Ascending aorta (tissue), 2 donors: ENCODE measurements at regions not wholly inside any gene's neighbourhood (a gene's known extent, or its start where the extent isn't known, plus 50 kb on each side); places are given as distances from the start of the nearest gene placed in this dataset.
"Not testable (repeated sequence)": the region's sequence is repeated elsewhere in the genome, so short reads cannot be mapped to it uniquely, and the experiment has no call there.

ENCODE experiments used
- DNase-seq, 2 donors: peaks; one replicate each; pipeline ENCODE4 v3.0.0-alpha.2; 2019; ENCODE audit warnings: low spot score in 2 of 2
- H3K27ac ChIP-seq, 2 donors: fragments of 200-600 bp; sonication (generic); one replicate each; pipeline ENCODE4 v1.5.1; 2016 to 2017; ENCODE audit warnings: mild to moderate bottlenecking in 1 of 2
- H3K27me3 ChIP-seq: fragments of 200-600 bp; sonication (generic); one replicate; pipeline ENCODE4 v1.5.1; 2017
- H3K36me3 ChIP-seq, 2 donors: fragments of 200-600 bp; sonication (generic); one replicate each; pipeline ENCODE4 v1.5.1; 2016
- H3K4me1 ChIP-seq, 2 donors: fragments of 200-600 bp; sonication (generic); one replicate each; pipeline ENCODE4 v1.5.1; 2016 to 2017; ENCODE audit warnings: mild to moderate bottlenecking in 1 of 2
- H3K4me3 ChIP-seq, 2 donors: fragments of 200-600 bp; sonication (generic); one replicate each; pipeline ENCODE4 v1.5.1; 2016 to 2017; ENCODE audit warnings: mild to moderate bottlenecking in 1 of 2
- H3K9me3 ChIP-seq, 2 donors: fragments of 200-600 bp; sonication (generic); one replicate each; pipeline ENCODE4 v1.5.1; 2016
- intact Hi-C: fragments of 100-400 bp; cut with DNase I; formaldehyde crosslinking; loops from one replicate; pipeline ENCODE4 v1.15.1; 2023
- TF ChIP-seq, protein P1 (sequence below), 3 experiments: fragments of 200-600 bp in 2 of 3; fragments of 450-650 bp in 1 of 3; sonication (generic) in 2 of 3; IDR thresholded peaks; one replicate each; pipeline ENCODE4 v1.5.1; 2016 to 2019; ENCODE audit warnings: antibody characterized with exemption in 3 of 3, mild to moderate bottlenecking in 1 of 3, moderate library complexity in 1 of 3

DNA sequence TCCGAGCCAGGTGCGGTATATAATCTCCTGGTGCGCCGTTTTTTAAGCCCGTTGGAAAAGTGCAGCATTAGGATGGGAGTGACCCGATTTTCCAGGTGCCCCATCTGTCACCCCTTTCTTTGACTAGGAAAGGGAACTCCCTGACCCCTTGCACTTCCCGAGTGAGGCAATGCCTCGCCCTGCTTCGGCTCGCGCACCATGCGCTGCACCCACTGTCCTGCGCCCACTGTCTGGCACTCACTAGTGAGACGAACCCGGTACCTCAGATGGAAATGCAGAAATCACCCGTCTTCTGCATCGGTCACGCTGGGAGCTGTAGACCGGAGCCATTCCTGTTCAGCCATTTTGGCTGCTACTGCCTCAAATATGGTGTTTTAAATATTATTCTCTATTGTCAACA, 198.0 kb downstream of the MEIS1 start:
- H3K27ac ChIP-seq, H3K4me3 ChIP-seq, H3K9me3 ChIP-seq, H3K27me3 ChIP-seq, H3K4me1 ChIP-seq, DNase-seq, H3K36me3 ChIP-seq, intact Hi-C loops: not testable (repeated sequence)

DNA sequence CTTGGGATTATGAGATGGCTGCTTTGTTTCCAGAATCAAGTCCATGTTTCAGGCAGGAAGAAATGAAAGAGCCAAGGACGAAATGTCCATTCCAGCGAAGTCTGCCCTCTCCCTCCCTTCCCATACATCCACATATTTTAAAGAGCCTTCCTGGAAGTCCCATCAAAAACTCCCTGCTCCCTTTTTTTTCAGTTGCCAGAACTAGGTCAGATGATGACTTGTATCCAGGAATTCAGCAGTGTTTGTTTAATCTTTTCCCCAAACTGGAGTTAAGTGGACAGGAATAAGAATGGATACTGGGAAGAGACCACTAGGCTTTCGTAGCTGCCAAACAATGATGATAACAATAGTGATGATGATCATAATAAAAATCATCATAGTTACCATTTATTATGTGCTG, 198.7 kb downstream of the MEIS1 start:
- intact Hi-C loops: no loop called here
- no peak for DNase-seq
- TF ChIP-seq, protein P1, sequence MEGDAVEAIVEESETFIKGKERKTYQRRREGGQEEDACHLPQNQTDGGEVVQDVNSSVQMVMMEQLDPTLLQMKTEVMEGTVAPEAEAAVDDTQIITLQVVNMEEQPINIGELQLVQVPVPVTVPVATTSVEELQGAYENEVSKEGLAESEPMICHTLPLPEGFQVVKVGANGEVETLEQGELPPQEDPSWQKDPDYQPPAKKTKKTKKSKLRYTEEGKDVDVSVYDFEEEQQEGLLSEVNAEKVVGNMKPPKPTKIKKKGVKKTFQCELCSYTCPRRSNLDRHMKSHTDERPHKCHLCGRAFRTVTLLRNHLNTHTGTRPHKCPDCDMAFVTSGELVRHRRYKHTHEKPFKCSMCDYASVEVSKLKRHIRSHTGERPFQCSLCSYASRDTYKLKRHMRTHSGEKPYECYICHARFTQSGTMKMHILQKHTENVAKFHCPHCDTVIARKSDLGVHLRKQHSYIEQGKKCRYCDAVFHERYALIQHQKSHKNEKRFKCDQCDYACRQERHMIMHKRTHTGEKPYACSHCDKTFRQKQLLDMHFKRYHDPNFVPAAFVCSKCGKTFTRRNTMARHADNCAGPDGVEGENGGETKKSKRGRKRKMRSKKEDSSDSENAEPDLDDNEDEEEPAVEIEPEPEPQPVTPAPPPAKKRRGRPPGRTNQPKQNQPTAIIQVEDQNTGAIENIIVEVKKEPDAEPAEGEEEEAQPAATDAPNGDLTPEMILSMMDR (IDR thresholded peaks at IDR 0.05): no peak
- peaks cover 0 to 5% of the 10 kb centered on the region in 2 donors for H3K9me3 ChIP-seq
- no peaks in the 10 kb centered on the region for H3K27me3 ChIP-seq
- no peaks in the 10 kb centered on the region for H3K4me1 ChIP-seq
- no peak overlapping the region for H3K4me3 ChIP-seq
- H3K27ac ChIP-seq: no peak overlapping the region
- no peaks in the 10 kb centered on the region for H3K36me3 ChIP-seq

DNA sequence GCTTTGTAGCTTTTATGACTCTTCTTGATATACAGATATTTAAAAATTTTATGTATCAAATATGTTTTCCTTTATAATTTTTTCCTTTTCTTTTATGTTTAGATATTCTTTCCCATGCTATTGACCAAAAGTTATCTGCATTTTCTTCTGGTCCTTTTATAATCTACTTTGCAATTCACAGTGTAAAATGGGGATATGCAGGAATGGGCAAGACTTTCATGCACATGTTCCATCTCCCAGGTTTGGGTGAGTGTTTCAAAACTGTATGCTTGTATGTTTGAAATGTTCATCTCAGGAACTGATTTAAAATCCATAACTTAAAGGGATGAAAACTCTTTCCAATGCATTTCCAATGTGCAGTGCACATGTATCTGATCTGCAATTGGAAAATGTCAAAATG, 199.9 kb downstream of the MEIS1 start:
- intact Hi-C loops: no loop called here
- Histone ChIP-seq H3K4me1 (no peaks in the 10 kb centered on the region), H3K27me3 (no peaks in the 10 kb centered on the region), H3K4me3 (no peak overlapping the region), H3K36me3 (no peaks in the 10 kb centered on the region), H3K27ac (no peak overlapping the region), H3K9me3 (peaks cover 0 to 5% of the 10 kb centered on the region in 2 donors)
- TF ChIP-seq, protein P1 (IDR thresholded peaks at IDR 0.05): no peak
- DNase-seq: no peak

DNA sequence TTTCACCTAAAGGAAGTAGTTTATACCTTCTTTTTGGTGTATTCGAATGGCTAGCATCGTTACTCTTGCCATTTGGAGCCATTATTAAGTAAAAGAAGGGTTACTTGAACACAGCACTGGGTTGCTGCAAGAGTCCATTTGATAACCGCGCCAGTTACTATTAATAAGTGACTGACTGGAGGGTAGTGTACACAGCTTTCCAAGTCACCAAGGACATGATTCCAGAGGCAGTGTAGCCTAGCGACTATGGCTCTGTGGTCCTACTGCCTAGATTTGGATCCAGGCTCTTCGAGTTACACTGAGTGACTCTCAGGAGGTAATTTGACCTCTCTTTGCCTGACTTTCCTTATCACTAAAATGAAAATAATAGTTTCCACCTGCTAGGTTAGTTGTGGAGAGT, 206.8 kb downstream of the MEIS1 start:
- no peak for DNase-seq
- no peaks in the 10 kb centered on the region for H3K4me1 ChIP-seq
- H3K9me3 ChIP-seq: no peaks in the 10 kb centered on the region
- H3K27me3 ChIP-seq: no peaks in the 10 kb centered on the region
- TF ChIP-seq, protein P1 (IDR thresholded peaks at IDR 0.05): no peak
- intact Hi-C loops: no loop called here
- no peak overlapping the region for H3K27ac ChIP-seq
- no peaks in the 10 kb centered on the region for H3K36me3 ChIP-seq
- H3K4me3 ChIP-seq: no peak overlapping the region

DNA sequence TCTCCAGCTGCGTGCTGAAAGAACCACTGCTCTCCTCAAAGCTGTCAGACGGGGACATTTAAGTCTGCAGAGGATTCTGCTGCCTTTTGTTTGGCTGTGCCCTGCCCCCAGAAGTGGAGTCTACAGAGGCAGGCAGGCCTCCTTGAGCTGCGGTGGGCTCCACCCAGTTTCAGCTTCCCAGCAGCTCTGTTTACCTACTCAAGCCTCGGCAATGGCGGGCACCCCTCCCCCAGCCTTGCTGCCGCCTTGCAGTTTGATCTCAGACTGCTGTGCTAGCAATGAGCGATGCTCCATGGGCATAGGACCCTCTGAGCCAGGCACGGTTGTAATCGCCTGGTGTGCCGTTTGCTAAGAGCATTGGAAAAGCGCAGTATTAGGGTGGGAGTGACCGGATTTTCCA, 213.2 kb downstream of the MEIS1 start:
- H3K4me3 ChIP-seq, DNase-seq, H3K4me1 ChIP-seq, H3K36me3 ChIP-seq, H3K27ac ChIP-seq, intact Hi-C loops, H3K9me3 ChIP-seq, H3K27me3 ChIP-seq: not testable (repeated sequence)

DNA sequence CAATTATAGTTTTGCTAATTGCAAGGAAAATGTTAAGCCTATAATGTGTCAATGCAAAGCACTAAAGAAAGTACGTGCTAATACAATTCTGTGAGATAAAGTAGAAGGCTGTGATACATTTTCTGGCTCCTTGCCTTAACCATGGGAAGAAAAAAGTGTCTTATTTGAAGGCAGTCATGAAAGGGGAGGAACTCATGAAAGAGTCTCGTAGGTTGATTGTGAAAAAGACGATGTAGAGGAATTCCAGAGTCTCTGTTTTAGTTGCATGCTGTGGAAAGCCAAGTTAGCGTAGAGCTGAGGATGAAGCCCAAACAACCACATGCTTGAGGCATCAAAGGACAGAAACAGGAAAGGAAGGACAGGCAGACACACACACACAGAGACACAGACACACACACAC, 214.1 kb downstream of the MEIS1 start:
- TF ChIP-seq, protein P1 (IDR thresholded peaks at IDR 0.05): no peak
- H3K27me3 ChIP-seq: no peaks in the 10 kb centered on the region
- H3K4me3 ChIP-seq: no peak overlapping the region
- H3K36me3 ChIP-seq: no peaks in the 10 kb centered on the region
- no peak overlapping the region for H3K27ac ChIP-seq
- intact Hi-C loops: no loop called here
- no peak for DNase-seq
- H3K9me3 ChIP-seq: no peaks in the 10 kb centered on the region
- no peaks in the 10 kb centered on the region for H3K4me1 ChIP-seq

DNA sequence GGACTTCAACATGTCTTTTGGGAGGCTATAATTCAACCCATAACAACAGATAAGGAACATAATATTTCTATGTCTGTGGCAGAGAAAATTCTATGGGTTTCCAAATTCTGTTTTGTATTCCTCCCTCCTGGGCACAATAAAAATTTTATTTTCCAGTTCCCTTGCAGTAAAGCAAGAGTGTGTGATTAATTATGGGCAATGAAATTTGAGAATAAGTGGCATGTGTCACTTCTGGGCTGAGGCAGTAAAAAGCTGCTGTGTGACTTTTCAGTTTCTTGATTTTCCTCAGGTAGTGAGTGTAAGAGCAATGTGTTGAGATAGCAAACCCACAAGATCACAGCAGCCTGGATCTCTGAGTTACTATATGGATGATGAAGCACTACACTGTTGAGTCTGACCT, 216.4 kb downstream of the MEIS1 start:
- intact Hi-C loops: no loop called here
- DNase-seq: no peak
- Histone ChIP-seq H3K36me3 (no peaks in the 10 kb centered on the region), H3K9me3 (no peaks in the 10 kb centered on the region), H3K27me3 (no peaks in the 10 kb centered on the region), H3K4me3 (no peak overlapping the region), H3K27ac (no peak overlapping the region), H3K4me1 (no peaks in the 10 kb centered on the region)
- TF ChIP-seq, protein P1 (IDR thresholded peaks at IDR 0.05): no peak
